HG03097 (cell line): ENCODE measurements at regions not wholly inside any gene's neighbourhood (a gene's known extent, or its start where the extent isn't known, plus 50 kb on each side); places are given as distances from the start of the nearest gene placed in this dataset.

Experiments used
- ATAC-seq: cut with Tn5 transposase; IDR thresholded peaks from one replicate; pipeline ENCODE4 v1.9.1; 2021; ENCODE audit not compliant: unreplicated experiment, low FRiP score

DNA sequence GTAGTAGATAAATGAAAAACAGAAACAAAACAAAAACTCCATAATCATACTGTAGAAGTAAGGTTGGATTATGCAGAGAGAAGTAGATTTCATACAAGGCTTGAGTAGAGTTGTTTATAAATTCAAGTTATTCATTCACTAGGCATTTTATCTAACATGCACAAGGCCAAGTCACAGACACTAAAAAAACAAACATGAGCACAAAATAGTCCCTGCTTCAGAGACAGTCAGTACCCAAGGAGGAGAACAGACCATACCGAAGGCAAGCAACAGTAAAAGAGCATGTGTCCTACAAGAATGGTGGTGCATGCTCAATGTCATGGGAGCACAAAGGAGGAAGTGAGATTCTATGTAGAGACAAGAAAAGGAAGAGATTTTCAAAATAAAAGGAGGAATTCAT, 796.5 kb upstream of the LRRC4C start:
- ATAC-seq = no peak

DNA sequence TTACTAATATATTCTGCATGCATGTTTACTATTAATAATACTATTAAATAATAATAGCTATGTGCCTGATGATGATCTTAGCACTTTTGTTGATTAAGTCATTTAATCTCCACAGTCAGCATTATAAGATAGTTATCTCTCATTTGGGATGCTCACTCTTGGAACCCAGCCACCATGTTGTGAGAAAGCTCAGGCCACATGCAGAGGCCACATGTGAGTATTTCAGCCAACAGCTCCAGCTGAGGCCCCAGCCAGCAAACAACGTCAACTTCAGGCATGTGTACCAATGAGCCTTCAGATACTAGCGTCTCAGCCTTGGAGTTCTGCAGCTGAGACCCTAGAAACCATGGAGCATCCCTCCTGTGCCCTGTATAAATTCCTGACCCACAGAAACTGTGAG, 798.1 kb upstream of the LRRC4C start:
- ATAC-seq = no peak

DNA sequence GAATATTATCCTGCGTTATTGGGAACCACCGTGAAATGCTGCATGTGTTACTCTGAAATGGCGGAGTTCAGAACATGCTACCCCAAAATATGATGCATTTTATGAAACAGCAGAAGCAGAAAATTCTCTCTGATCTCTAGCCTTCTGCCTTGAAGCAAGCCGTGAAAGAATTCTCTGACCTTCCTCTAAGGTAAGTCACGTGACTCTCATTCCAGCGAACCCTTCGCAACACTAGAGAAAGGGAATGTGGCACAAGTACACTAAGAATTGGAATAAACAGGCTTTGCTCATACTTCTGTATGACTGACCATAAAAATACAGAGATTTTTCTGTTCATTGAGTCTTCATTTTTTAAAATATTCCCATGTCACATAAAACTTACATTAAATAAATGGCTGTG, 805.6 kb upstream of the LRRC4C start:
- no peak for ATAC-seq

DNA sequence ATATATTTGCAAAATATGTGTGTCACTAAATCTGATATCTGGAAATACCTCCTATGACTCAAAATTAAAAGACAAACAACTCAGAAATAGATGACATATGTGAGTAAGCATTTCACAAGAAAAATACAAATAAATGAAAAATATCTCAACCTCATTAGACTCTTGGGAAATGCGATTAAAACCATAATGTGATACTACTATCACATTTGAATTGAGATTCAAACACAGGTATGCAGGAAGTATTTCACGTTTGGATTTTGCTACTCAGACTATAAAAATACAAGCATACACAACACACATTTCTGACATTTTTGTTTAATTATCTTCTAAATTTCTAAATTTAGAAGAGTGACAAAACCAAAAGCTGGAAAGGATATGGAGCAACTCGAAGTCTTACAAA, 811.9 kb upstream of the LRRC4C start:
- no peak for ATAC-seq

DNA sequence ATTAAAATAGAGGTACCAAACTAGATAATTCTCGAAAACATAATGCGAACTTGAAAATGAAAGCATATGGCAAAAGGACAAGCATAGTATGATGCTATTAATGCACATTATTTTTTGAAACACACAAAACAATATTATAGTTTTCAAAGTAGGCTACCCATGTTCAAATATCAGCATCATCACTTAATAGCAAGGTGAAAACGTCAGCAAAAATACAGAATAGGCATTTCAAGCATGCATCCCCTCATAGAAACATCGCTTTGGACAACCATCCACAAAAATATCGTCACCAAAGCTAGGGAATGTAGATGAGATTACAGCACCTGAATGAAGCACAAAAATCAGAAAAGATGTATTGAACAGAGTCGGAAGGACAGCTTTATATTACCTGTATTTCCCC, 814.5 kb upstream of the LRRC4C start:
- ATAC-seq = no peak

DNA sequence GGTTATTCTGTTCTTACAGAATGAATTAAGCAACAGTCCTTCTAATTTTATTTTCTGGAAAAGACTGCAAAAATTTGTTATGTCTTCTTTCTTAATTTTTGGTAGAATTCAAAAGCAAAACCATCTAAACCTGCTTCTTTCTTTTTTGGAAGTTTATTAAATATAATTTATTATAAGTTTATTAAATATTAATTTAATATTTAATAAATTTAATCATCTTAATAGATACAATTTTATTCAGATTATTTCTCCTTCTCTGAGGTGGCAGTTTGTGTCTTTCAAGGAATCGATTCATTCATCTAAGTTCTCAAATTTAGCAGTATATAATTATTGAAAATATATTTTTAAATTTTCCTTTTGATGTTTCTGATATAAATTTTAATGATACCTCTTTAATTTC, 837.5 kb upstream of the LRRC4C start:
- ATAC-seq = no peak

DNA sequence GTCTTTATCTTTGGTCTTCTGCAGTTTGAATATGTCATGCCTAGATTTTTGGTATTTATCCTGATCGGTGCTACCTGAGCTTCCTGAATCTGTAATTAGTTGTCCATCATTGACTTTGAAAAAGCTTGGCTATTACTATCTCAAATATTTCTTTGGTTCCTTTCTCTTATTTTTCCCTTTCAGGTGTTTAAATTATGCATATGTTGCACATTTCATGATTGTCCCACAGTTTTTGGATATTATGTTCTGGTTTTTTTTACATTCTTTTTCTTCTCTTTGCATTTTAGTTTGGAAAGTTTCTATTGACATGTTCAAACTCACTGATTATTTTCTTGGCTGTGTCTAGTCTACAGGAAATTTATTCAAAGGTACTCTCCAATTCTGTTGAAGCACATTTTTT, 840.3 kb upstream of the LRRC4C start:
- ATAC-seq = no peak

DNA sequence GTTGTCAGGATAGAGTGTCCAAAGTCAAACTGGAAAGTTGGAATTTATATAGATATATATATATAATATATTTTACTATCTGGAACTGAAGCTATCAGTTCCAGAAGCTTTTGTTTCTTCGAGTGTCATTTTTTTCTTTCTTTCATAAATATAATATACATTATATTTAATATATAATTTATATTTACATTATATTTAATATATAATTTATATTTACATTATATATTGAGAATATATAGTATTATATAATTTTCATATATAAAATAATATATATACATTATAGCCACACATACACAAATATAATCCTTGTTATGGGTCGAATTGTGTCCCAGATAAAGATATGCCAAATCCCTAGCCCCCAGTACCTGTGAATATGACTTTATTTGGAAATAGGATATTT, 842.3 kb upstream of the LRRC4C start:
- no peak for ATAC-seq

DNA sequence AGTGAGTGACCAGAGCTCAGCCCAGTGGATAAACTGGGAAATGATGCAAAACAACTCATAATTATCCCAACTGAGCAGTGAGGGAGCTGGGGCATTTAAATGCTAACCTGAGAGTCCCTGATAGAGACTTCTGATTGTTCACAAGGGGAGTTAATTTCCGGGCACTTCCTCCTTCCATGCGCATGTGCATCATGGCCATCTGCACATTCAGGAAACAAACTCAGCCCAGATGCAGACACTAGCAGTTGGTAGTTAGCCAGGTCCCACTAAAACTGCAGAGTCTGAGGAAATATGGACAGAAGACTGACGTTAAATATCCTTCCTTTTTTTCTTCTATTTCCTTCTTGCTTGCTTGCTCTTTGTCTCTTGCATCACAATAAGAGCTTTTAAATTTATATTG, 852.1 kb upstream of the LRRC4C start:
- no peak for ATAC-seq

DNA sequence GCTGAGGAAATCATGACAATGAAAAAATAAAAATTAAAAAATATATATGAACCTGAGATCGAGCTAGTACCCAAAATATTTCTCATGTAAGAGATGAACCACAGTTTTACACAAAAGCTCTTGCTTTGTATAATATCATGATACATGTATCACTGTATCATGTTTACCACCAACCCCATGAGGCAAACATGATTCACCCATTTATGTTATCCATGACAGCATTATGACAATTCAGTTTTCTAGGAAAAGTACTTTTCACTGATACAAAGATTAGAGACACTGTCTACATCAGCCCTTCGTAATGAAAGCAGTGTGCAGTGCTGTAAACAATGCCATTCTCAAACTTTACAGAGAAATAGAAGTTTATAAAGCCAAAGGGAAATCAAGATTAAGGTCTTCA, 852.5 kb upstream of the LRRC4C start:
- ATAC-seq = no peak

DNA sequence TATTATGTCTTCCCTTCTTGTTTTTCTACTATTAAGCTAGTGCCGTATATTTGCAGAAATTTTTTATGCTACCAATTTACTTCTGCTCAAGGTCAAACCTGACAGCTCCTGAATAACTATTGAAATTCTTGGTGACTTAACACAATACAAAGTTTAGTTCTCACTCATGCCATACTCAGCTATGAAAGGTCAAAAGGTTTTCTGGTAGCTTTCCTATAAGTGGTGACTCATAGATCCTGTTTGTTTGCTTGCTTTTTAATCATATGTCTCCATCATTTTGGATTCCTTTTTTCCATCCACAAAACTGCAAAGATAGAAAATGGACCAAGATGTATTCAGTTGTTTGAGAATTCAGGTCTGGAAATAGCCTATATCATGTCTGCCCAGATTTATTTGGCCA, 855.8 kb upstream of the LRRC4C start:
- ATAC-seq = no peak

DNA sequence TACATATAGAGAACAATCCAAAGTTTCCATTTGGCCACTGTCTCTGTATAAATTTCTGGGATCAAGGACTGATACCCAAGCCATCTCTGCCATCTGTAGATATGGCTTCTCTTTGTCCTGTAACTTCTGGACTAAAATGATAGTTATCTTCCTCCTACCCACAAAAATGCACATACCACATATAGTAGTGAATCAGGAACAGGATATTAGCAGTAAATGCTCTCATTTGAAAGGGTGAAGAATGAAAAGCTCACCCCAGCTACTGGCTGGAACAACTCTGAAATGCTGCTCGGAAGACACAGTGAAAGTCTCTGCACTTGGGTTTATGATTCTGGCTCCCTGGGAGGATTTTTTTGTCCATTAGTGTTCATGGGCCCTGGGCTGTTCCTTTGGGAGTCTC, 856.4 kb upstream of the LRRC4C start:
- no peak for ATAC-seq

DNA sequence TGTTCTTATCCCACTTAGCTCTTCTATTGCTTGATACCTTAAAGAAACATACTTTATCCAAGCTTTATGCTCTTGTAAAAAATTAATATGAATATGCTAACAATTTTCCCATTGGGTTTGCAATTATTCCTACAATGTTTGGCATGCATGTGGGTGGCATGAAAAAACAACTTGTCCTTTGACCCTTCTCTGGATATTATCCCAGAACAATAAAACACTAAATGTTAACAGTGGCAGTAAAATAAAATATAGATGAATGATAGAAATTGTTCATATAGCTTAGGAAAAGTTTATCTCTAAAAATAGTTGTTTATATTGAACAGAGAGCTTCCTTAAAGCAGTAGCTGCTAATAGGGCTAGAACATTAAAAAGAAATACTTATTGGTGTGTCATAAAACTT, 860.5 kb upstream of the LRRC4C start:
- no peak for ATAC-seq

DNA sequence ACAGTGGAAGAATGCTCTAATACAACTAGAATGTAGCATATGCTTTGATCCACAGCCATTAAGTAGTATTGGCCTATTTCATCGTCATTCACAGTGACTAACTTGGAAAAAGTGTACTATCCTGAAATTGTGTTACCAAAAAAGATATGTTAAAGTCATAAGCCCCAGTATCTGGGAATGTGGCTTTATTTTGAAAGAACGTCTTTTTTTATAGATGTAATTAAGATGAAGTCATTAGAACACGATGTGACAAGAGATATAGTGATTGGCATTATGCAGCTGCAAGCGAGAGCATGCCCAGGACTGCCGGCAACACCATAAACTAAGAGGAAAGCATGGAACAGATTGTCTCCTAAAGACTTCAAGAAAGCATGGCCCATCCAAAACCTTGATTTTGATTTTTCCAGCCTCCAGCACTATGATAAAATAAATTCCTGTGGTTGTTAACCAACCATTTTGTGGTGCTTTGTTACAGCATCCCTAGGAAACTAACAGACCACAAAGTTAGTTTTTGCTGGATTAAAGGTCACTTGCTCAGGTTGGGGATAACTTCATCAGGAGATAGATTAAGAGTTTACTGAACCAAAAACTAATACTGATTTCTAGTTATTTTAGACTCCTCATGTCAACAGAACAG, 870.6 kb upstream of the LRRC4C start:
- ATAC-seq = no peak

DNA sequence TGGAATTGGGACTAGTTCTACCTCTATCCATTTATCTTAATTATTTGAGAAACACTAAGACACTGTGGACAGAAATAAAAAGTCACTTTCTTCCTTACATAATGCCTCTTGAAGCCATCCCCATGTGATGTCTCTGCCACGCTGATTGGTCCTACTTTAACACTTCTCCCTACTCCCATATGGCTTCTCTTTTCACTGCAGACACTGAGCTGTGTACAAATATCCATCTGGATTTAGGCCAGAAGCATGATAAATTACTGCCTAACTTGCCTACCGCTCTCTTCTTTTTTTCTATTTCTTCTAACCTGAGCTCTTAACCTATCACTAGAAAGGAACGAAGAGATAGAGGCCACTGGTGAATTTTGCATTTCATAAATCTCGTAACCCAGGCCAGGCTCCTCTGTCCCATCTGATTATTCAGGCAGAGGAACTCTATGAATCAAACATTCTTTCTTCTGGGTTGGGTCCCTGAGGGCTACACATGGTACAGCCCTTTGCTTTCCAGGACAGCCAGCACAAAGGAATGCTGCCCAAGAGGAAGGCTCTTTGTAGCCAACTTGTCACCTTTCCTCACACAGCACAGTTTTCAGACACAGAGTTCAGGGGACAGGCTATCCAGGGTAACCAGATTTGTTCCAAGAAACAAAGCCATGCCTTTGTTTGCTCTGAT, 878.5 kb upstream of the LRRC4C start:
- no peak for ATAC-seq

DNA sequence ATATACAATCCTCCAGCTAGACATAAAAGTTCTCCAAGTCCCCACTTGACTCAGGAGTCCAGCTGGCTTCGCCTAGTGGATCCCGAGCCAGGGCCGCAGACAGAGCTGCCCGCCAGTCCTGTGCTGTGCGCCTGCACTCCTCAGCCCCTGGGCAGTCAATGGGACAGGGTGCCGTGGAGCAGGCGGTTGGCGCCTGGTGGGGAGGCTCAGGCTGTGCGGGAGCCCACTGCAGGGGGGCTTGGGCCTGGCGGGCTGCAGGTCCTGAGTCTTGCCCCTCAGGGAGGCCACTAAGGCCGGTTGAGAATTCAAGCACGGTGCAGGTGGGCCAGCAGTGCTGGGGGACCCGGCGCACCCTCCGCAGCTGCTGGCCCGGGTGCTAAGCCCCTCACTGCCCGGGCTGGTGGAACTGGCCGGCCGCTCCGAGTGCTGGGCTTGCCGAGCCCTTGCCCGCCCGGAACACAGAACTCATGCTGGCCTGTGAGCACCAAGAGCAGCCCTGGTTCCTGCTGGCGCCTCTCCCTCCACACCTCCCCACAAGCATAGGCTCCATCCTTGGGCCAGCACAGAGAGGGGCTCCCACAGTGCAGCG, 884.8 kb upstream of the LRRC4C start:
- no peak for ATAC-seq

DNA sequence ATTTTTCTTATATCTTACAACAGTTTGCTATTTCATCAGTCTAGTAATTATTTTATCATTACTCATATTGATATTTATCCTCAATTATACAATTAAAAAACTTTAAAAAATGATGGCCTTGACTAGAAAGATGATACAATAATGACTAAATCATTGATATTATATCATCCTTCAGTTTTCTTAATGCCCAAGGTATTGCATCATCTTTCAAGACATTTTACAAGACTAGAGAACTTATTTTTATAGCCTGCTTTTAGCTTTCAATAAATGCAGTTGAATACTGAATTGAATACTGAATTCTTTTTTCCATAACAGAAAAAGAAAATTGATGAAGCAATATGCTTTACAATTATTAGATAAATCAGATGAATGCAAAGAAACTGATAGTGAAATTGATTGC, 886.5 kb upstream of the LRRC4C start:
- no peak for ATAC-seq

DNA sequence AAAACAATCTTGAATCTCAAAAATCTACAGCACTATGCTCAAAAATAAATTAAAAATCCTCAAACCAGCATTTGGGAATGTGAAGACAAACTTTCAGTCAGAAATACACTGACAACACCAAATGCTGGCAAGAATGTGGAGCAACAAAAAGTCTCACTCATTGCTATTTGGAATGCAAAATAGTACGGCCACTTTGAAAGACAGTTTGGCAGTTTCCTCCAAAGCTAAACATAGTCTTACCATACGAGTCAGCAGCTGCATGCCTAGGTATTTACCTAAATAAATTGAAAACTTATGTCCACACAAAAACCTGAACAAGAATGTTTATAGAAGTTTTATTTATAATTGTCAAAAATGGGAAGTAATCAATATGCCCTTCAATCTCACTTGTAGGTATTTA, 904.2 kb upstream of the LRRC4C start:
- no peak for ATAC-seq

DNA sequence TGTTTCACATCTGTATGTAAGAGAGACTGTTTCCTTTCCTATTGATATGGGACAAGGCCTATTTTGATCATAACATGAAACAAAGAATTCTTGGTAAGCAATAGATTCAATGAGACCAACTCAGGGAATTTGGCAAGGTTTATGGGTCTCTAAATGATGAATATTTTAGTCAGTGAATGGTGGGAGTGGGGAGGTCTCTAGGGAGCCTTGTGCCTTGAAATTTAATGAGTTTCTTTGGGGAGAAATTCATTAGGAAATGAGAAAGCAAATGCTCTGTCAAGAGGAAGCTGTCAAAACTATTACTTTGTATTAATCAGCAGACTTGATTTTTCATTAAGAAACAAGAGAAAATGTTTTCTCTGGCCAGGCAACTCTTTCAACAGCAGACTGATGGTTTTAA, 921.7 kb upstream of the API5 start:
- ATAC-seq = no peak

DNA sequence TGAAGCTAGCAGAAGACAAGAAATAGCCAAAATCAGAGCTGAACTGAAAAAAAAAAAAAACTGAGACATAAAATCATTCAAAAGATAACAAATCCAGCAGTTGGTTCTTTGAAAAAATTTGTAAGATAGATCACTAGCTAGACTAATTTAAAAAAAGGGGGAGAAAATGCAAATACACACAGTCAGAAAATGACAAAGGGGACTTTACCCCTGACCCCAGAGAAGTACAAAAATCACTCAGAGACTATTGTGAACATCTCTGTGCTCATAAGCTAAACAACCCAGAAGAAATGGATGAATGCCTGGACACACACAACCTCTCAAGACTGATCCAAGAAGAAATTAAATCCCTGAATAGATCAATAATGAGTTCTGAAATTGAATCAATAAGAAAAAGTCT, 914.3 kb upstream of the API5 start:
- no peak for ATAC-seq

DNA sequence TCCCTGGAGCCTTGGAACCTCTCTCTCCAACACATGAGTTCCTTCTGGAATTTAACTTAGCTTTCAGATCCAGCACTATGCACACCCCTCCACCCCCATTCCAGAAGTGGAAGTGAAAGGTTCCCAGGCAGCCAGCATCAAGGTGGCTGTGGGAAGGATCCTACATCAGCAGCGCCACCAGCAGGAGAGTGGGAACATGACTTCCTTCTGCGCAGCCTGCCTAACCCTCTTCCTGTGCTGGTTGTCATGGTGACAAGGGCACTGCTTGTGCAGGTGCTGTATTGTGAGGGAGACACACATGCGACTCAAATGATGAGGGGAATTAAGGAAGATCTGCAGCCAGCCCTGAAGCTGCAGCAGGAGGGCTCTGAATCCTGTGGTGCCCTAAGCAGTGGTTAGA, 904.5 kb upstream of the API5 start:
- no peak for ATAC-seq

DNA sequence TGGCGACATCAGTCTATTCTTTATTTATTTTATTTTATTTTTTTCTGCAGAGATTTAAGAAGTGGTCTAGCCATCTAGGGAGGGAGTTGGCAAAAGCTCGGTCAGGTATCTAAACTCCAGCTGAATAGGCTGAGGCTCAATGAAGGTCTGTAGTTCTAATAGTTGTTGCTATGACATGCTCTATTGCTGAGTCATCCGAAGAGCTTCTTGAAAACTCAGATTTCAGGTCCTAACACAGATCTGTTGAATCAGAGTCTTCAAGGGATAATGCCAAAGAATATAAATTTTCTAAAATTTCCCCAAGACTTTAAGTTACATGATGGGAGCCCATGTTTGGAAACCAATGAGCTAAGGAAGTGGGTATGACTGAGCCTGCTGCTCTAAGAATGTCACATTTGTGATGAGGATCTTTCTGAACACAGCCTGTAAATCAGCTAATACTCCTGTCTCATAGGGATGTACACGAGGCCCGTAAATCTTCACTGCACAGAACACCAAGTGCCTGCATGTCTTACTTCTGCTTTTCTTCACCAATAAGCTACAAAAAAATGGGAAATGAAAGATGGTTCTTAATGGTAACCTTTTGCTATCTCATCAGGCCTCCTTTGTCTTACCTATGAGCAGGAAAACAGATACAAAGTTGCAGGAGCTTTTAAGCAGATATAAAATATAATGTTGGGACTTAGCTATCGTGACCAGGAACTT, 901.4 kb upstream of the API5 start:
- ATAC-seq = no peak
